GM12878 (cell line): ENCODE measurements at regions not wholly inside any gene's neighbourhood (a gene's known extent, or its start where the extent isn't known, plus 50 kb on each side); places are given as distances from the start of the nearest gene placed in this dataset.

Experiments used
- ATAC-seq: fragments of 200-7000 bp; cut with Tn5 transposase; 3 replicates; pipeline ENCODE4 v1.9.1; 2020; ENCODE audit warnings: mild to moderate bottlenecking, moderate library complexity
- BruUV-seq: library from RNA; stranded (reverse); fragments of 400-500 nt; replicated peaks from 2 replicates; lab custom pipeline; 2021; lab: Mats Ljungman, UMichigan
- CTCF ChIA-PET: fragments of 300-600 bp; sonication (Branson Sonifier 250); formaldehyde crosslinking; extraction: SDS; loops from one replicate; lab custom pipeline; 2021; ENCODE audit warnings: inconsistent platforms; lab: Yijun Ruan, JAX
- POLR2A ChIA-PET: fragments of 350-600 bp; formaldehyde crosslinking; extraction: SDS; loops from one replicate; lab custom pipeline; 2021; ENCODE audit warnings: inconsistent platforms; lab: Charles Lee
- RAD21 ChIA-PET: fragments of 300-600 bp; sonication (Branson Sonifier 250); formaldehyde crosslinking; loops from one replicate; lab custom pipeline; 2023; ENCODE audit warnings: antibody characterized with exemption; ENCODE audit not compliant: unreplicated experiment; lab: Charles Lee
- SMC1A ChIA-PET: fragments of 300-600 bp; sonication (Branson Sonifier 250); formaldehyde crosslinking; loops from one replicate; lab custom pipeline; 2023; ENCODE audit not compliant: unreplicated experiment, uncharacterized antibody; lab: Charles Lee
- DNase-seq: peaks from one replicate; pipeline ENCODE4 v3.0.0-alpha.2; 2011; ENCODE audit warnings: low read depth, low spot score
- FAIRE-seq: peaks from 3 replicates; lab custom pipeline; 2011; peaks lifted over from hg19 to GRCh38; lab: Jason Lieb, UNC
- H2AFZ ChIP-seq: 2 replicates; pipeline ENCODE4 v1.6.0; 2011; ENCODE audit warnings: low read depth, low read length, control low read depth; ENCODE audit not compliant: control insufficient read depth
- H3K27ac ChIP-seq: 2 replicates; pipeline ENCODE4 v1.5.1; 2011; ENCODE audit warnings: control low read depth; ENCODE audit not compliant: control insufficient read depth, insufficient read depth
- H3K27me3 ChIP-seq, 2 experiments: replicated peaks in 1 of 2; 2 replicates each; pipeline versions ENCODE4 v1.6.0 to v1.6.1; 2011; ENCODE audit warnings: low read length in 1 of 2; ENCODE audit not compliant: control insufficient read depth in 2 of 2, insufficient read depth in 2 of 2
- H3K36me3 ChIP-seq, 2 experiments: 2 replicates each; pipeline ENCODE4 v1.5.1; 2011; ENCODE audit warnings: low read length in 1 of 2; ENCODE audit not compliant: control insufficient read depth in 2 of 2, insufficient read depth in 2 of 2
- H3K4me1 ChIP-seq: 2 replicates; pipeline ENCODE4 v1.6.1; 2011; ENCODE audit warnings: mild to moderate bottlenecking, low read length, moderate library complexity, mixed read lengths; ENCODE audit not compliant: control insufficient read depth, insufficient read depth
- H3K4me2 ChIP-seq: 2 replicates; pipeline ENCODE4 v1.6.0; 2011; ENCODE audit warnings: control low read depth; ENCODE audit not compliant: control insufficient read depth, insufficient read depth
- H3K4me3 ChIP-seq: fragments of 200-600 bp; sonication (generic); 2 replicates; pipeline ENCODE4 v1.5.1; 2016
- H3K79me2 ChIP-seq: 2 replicates; pipeline ENCODE4 v1.6.0; 2011; ENCODE audit warnings: low read length; ENCODE audit not compliant: control insufficient read depth, insufficient read depth
- H3K9ac ChIP-seq: 2 replicates; pipeline ENCODE4 v1.8.0; 2011; ENCODE audit warnings: low read length, control low read depth, mixed read lengths; ENCODE audit not compliant: control insufficient read depth, insufficient read depth
- H3K9me3 ChIP-seq: replicated peaks from 3 replicates; pipeline ENCODE4 v1.5.1; 2011; ENCODE audit warnings: mild to moderate bottlenecking, low read length; ENCODE audit not compliant: control insufficient read depth, insufficient read depth
- H4K20me1 ChIP-seq: 2 replicates; pipeline ENCODE4 v1.6.0; 2011; ENCODE audit not compliant: control insufficient read depth, insufficient read depth
- NR2F1 ChIP-seq: fragments of 450-650 bp; conservative IDR thresholded peaks from 2 replicates; pipeline ENCODE4 v1.6.1; 2017; ENCODE audit warnings: mild to moderate bottlenecking
- WGBS: methylation state at CpG from one replicate; pipeline ENCODE4 v1.1.6; 2016; ENCODE audit warnings: low lambda C conversion rate; ENCODE audit not compliant: insufficient replicate concordance, insufficient coverage; ENCODE audit errors: missing lambda C conversion rate; 5-methylcytosine and 5-hydroxymethylcytosine counted together
- in situ Hi-C: fragments of 300-500 bp; cut with MboI; formaldehyde crosslinking; loops from 9 replicates; pipeline ENCODE4 v1.14.3; 2018; ENCODE audit warnings: mixed read lengths
- intact Hi-C: fragments of 100-400 bp; cut with micrococcal nuclease; formaldehyde crosslinking; loops from one replicate; pipeline ENCODE4 v1.14.2; 2022; ENCODE audit not compliant: unreplicated experiment
- TF ChIP-seq, protein P1 (sequence below), 3 experiments: IDR thresholded peaks in 2 of 3; conservative IDR thresholded peaks in 1 of 3; 2 replicates each; pipeline ENCODE4 v1.5.1; 2011; ENCODE audit warnings: low read depth in 3 of 3, low read length in 3 of 3, mild to moderate bottlenecking in 3 of 3, control low read depth in 2 of 3, moderate library complexity in 2 of 3, inconsistent platforms in 1 of 3, mixed read lengths in 1 of 3; ENCODE audit not compliant: control insufficient read depth in 2 of 3, insufficient read depth in 1 of 3; ENCODE audit errors: extremely low read depth in 1 of 3

DNA sequence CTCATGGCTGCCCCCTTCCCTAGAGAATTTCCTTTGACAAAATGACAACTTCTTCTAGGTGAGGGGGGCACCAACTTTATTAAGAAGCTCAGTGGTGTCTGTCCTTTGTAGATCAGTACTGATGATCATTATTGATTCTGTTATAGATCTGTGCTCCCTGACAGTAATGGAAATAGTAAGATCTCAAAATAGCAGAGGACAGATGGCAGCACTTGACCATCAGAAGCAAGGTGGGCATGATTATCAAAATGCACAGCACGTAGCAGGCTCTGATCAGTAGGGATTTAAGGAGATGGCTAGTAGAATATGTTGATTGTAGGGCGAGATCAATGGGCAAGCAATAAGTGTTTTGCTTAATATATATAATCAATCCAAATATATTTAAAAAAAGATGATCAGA is 208.6 kb upstream of the HDDC2 start:
- SMC1A ChIA-PET: interaction anchor here (0.9 to 2.1 kb wide), 2 partner anchors 21 to 243 kb away, joined by 3 to 5 read pairs; no protein-coding TSS in a partner anchor
- RAD21 ChIA-PET: interaction anchor here (0.6 kb wide), 1 partner anchor 243 kb away, joined by 3 read pairs; no protein-coding TSS in a partner anchor
- in situ Hi-C loops: no loop called here

More for the DNA sequence above, 208.6 kb upstream of the HDDC2 start:
- Histone ChIP-seq H3K27ac (no peak overlapping the region), H2AFZ (no peak overlapping the region), H3K9ac (no peak overlapping the region), H3K36me3 (no peaks in the 10 kb centered on the region), H3K9me3 (no peaks in the 10 kb centered on the region), H3K4me2 (no peak overlapping the region), H3K27me3 (no peaks in the 10 kb centered on the region), H4K20me1 (no peaks in the 10 kb centered on the region), H3K79me2 (no peaks in the 10 kb centered on the region), H3K4me1 (no peaks in the 10 kb centered on the region), H3K4me3 (no peak overlapping the region)
- TF ChIP-seq, protein P1, sequence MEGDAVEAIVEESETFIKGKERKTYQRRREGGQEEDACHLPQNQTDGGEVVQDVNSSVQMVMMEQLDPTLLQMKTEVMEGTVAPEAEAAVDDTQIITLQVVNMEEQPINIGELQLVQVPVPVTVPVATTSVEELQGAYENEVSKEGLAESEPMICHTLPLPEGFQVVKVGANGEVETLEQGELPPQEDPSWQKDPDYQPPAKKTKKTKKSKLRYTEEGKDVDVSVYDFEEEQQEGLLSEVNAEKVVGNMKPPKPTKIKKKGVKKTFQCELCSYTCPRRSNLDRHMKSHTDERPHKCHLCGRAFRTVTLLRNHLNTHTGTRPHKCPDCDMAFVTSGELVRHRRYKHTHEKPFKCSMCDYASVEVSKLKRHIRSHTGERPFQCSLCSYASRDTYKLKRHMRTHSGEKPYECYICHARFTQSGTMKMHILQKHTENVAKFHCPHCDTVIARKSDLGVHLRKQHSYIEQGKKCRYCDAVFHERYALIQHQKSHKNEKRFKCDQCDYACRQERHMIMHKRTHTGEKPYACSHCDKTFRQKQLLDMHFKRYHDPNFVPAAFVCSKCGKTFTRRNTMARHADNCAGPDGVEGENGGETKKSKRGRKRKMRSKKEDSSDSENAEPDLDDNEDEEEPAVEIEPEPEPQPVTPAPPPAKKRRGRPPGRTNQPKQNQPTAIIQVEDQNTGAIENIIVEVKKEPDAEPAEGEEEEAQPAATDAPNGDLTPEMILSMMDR (IDR thresholded peaks at IDR 0.05 in 2 of 3, conservative IDR thresholded peaks at IDR 0.05 in 1 of 3; ENCODE audit: control insufficient read depth in 2 of 3, extremely low read depth in 1 of 3, insufficient read depth in 1 of 3, low read depth in 3 of 3, low read length in 3 of 3): peak in 1 of 3 experiments; percentile 6; a peak in 1 of 6 replicates
- TF ChIP-seq NR2F1: no peak
- ATAC-seq: no peak
- CTCF ChIA-PET: no interaction called here
- intact Hi-C loops: loop anchor here (5.0 kb wide), 1 partner anchor 198 kb away; no protein-coding TSS in a partner anchor
- no TSS peak for BruUV-seq
- WGBS: 8% methylated on average over 2 of the region's 2 CpGs
- FAIRE-seq: no peak
- no peak for DNase-seq
- POLR2A ChIA-PET: no interaction called here
